GM12878 (cell line): ENCODE measurements at regions not wholly inside any gene's neighbourhood (a gene's known extent, or its start where the extent isn't known, plus 50 kb on each side); places are given as distances from the start of the nearest gene placed in this dataset.

Experiments used
- ATAC-seq: fragments of 200-7000 bp; cut with Tn5 transposase; 3 replicates; pipeline ENCODE4 v1.9.1; 2020; ENCODE audit warnings: mild to moderate bottlenecking, moderate library complexity
- BruUV-seq: library from RNA; stranded (reverse); fragments of 400-500 nt; replicated peaks from 2 replicates; lab custom pipeline; 2021; lab: Mats Ljungman, UMichigan
- CTCF ChIA-PET: fragments of 300-600 bp; sonication (Branson Sonifier 250); formaldehyde crosslinking; extraction: SDS; loops from one replicate; lab custom pipeline; 2021; ENCODE audit warnings: inconsistent platforms; lab: Yijun Ruan, JAX
- POLR2A ChIA-PET: fragments of 350-600 bp; formaldehyde crosslinking; extraction: SDS; loops from one replicate; lab custom pipeline; 2021; ENCODE audit warnings: inconsistent platforms; lab: Charles Lee
- RAD21 ChIA-PET: fragments of 300-600 bp; sonication (Branson Sonifier 250); formaldehyde crosslinking; loops from one replicate; lab custom pipeline; 2023; ENCODE audit warnings: antibody characterized with exemption; ENCODE audit not compliant: unreplicated experiment; lab: Charles Lee
- SMC1A ChIA-PET: fragments of 300-600 bp; sonication (Branson Sonifier 250); formaldehyde crosslinking; loops from one replicate; lab custom pipeline; 2023; ENCODE audit not compliant: unreplicated experiment, uncharacterized antibody; lab: Charles Lee
- DNase-seq: peaks from one replicate; pipeline ENCODE4 v3.0.0-alpha.2; 2011; ENCODE audit warnings: low read depth, low spot score
- FAIRE-seq: peaks from 3 replicates; lab custom pipeline; 2011; peaks lifted over from hg19 to GRCh38; lab: Jason Lieb, UNC
- H2AFZ ChIP-seq: 2 replicates; pipeline ENCODE4 v1.6.0; 2011; ENCODE audit warnings: low read depth, low read length, control low read depth; ENCODE audit not compliant: control insufficient read depth
- H3K27ac ChIP-seq: 2 replicates; pipeline ENCODE4 v1.5.1; 2011; ENCODE audit warnings: control low read depth; ENCODE audit not compliant: control insufficient read depth, insufficient read depth
- H3K27me3 ChIP-seq, 2 experiments: replicated peaks in 1 of 2; 2 replicates each; pipeline versions ENCODE4 v1.6.0 to v1.6.1; 2011; ENCODE audit warnings: low read length in 1 of 2; ENCODE audit not compliant: control insufficient read depth in 2 of 2, insufficient read depth in 2 of 2
- H3K36me3 ChIP-seq, 2 experiments: 2 replicates each; pipeline ENCODE4 v1.5.1; 2011; ENCODE audit warnings: low read length in 1 of 2; ENCODE audit not compliant: control insufficient read depth in 2 of 2, insufficient read depth in 2 of 2
- H3K4me1 ChIP-seq: 2 replicates; pipeline ENCODE4 v1.6.1; 2011; ENCODE audit warnings: mild to moderate bottlenecking, low read length, moderate library complexity, mixed read lengths; ENCODE audit not compliant: control insufficient read depth, insufficient read depth
- H3K4me2 ChIP-seq: 2 replicates; pipeline ENCODE4 v1.6.0; 2011; ENCODE audit warnings: control low read depth; ENCODE audit not compliant: control insufficient read depth, insufficient read depth
- H3K4me3 ChIP-seq: fragments of 200-600 bp; sonication (generic); 2 replicates; pipeline ENCODE4 v1.5.1; 2016
- H3K79me2 ChIP-seq: 2 replicates; pipeline ENCODE4 v1.6.0; 2011; ENCODE audit warnings: low read length; ENCODE audit not compliant: control insufficient read depth, insufficient read depth
- H3K9ac ChIP-seq: 2 replicates; pipeline ENCODE4 v1.8.0; 2011; ENCODE audit warnings: low read length, control low read depth, mixed read lengths; ENCODE audit not compliant: control insufficient read depth, insufficient read depth
- H3K9me3 ChIP-seq: replicated peaks from 3 replicates; pipeline ENCODE4 v1.5.1; 2011; ENCODE audit warnings: mild to moderate bottlenecking, low read length; ENCODE audit not compliant: control insufficient read depth, insufficient read depth
- H4K20me1 ChIP-seq: 2 replicates; pipeline ENCODE4 v1.6.0; 2011; ENCODE audit not compliant: control insufficient read depth, insufficient read depth
- BACH1 ChIP-seq: fragments of 450-650 bp; IDR thresholded peaks from 2 replicates; pipeline ENCODE4 v1.6.1; 2017; ENCODE audit warnings: mild to moderate bottlenecking, borderline replicate concordance
- CBX5 ChIP-seq: sonication (generic); IDR thresholded peaks from 2 replicates; pipeline ENCODE4 v1.6.1; 2016; ENCODE audit warnings: low read depth, moderate library complexity, mild to moderate bottlenecking, inconsistent platforms
- CREB1 ChIP-seq: IDR thresholded peaks from 2 replicates; pipeline ENCODE4 v1.6.1; 2012; ENCODE audit warnings: low read depth, mild to moderate bottlenecking, inconsistent platforms
- FOS ChIP-seq: IDR thresholded peaks from 3 replicates; pipeline ENCODE4 v1.6.1; 2011; ENCODE audit warnings: borderline replicate concordance; ENCODE audit not compliant: insufficient read length; ENCODE audit errors: extremely low read depth
- KDM1A ChIP-seq: fragments of 200-600 bp; sonication (generic); IDR thresholded peaks from 2 replicates; pipeline ENCODE4 v1.6.1; 2016; ENCODE audit warnings: borderline replicate concordance
- MTA3 ChIP-seq: IDR thresholded peaks from 2 replicates; pipeline ENCODE4 v1.6.1; 2012; ENCODE audit warnings: low read length, inconsistent platforms, borderline replicate concordance
- RAD21 ChIP-seq: IDR thresholded peaks from 2 replicates; pipeline ENCODE4 v1.6.1; 2011; ENCODE audit warnings: mild to moderate bottlenecking, low read depth, low read length, moderate library complexity; ENCODE audit not compliant: insufficient read depth
- RAD51 ChIP-seq: fragments of 450-650 bp; IDR thresholded peaks from 2 replicates; pipeline ENCODE4 v1.6.1; 2016; ENCODE audit warnings: moderate library complexity, mild to moderate bottlenecking, inconsistent platforms
- WRNIP1 ChIP-seq: IDR thresholded peaks from 2 replicates; pipeline ENCODE4 v1.6.1; 2011; ENCODE audit warnings: low read depth, low read length, improper control_type of control experiment, borderline replicate concordance
- WGBS: methylation state at CpG from one replicate; pipeline ENCODE4 v1.1.6; 2016; ENCODE audit warnings: low lambda C conversion rate; ENCODE audit not compliant: insufficient replicate concordance, insufficient coverage; ENCODE audit errors: missing lambda C conversion rate; 5-methylcytosine and 5-hydroxymethylcytosine counted together
- in situ Hi-C: fragments of 300-500 bp; cut with MboI; formaldehyde crosslinking; loops from 9 replicates; pipeline ENCODE4 v1.14.3; 2018; ENCODE audit warnings: mixed read lengths
- intact Hi-C: fragments of 100-400 bp; cut with micrococcal nuclease; formaldehyde crosslinking; loops from one replicate; pipeline ENCODE4 v1.14.2; 2022; ENCODE audit not compliant: unreplicated experiment
- TF ChIP-seq, protein P1 (sequence below): IDR thresholded peaks from 2 replicates; pipeline ENCODE4 v1.6.1; 2012; ENCODE audit warnings: low read depth, low read length, improper control_type of control experiment

DNA sequence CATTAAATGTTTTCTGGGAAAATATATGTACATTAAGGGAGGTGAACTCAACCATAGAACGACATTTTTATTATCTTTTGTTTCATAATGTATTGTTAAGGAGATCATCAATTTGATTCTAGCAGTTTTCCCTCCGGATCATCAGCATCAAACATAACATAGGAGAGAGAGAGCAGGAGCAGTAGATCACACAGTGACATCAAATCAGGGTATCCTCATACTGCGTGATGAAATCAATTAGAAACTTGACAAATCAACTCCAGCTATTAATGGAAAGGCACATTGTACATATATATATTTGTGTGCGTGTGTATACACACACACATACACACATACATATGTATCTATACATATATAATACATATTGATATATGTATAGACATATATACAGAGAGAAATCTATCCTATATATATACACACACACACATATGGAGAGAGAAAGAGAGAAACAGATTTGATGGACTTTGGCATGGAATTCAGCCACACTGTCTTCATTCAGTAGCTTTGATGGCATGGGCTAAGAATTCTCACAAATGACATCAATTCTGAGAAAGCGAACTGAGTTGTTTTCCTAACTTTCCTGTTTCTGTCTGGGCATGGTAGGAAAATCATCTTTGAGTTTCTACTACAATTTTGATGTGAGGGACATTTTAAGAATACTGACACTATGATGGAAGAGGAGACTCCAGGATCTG, 1302.8 kb upstream of the SEL1L start (continued):
- no peak for TF ChIP-seq RAD51
- TF ChIP-seq, all 136 proteins: peak for 0

DNA sequence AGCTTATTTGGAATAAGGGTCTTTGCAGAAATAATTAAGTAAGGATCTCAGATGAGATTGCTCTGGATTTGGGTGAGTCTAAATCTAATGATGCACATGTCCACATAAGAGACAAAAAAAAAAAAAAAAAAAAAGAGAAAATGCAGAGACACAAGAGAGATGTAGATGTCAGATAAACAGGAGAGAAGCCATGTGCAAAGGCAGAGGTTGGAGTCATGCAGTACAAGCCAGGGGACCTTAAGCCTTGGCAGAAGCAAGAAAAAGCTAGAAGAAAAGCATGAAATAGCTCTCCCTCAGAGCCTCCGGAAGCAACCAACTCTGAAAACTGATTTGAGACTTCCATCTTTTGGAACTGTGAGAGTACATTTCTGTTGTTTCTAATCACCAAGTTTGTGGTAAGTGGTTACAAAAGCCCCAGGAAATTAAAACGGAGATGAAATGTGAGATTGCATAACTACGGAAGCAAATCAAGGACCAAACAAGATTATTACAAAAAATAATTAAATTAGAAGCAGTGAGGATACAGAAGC, 1304.0 kb upstream of the SEL1L start:
- no peak overlapping the region for H3K27ac ChIP-seq
- no peak overlapping the region for H3K4me3 ChIP-seq
- ATAC-seq (no peak), DNase-seq (no peak), FAIRE-seq (no peak)
- ChIA-PET POLR2A (no interaction called here), RAD21 (interaction anchor here (0.7 kb wide), 1 partner anchor 225 kb away, joined by 3 read pairs; no protein-coding TSS in a partner anchor), SMC1A (interaction anchor here (1.2 kb wide), 1 partner anchor 93 kb away, joined by 3 read pairs; no protein-coding TSS in a partner anchor), CTCF (interaction anchor here (0.9 kb wide), 1 partner anchor 16 kb away, joined by 4 read pairs; no protein-coding TSS in a partner anchor)
- 52% methylated on average over 3 of the region's 3 CpGs for WGBS
- intact Hi-C loops (no loop called here), in situ Hi-C loops (no loop called here)
- no peaks in the 10 kb centered on the region for H3K36me3 ChIP-seq
- H4K20me1 ChIP-seq = no peaks in the 10 kb centered on the region
- H3K9ac ChIP-seq = no peak overlapping the region
- no peak overlapping the region for H3K4me2 ChIP-seq
- no peaks in the 10 kb centered on the region for H3K9me3 ChIP-seq
- no peaks in the 10 kb centered on the region for H3K4me1 ChIP-seq
- BruUV-seq = no TSS peak
- H2AFZ ChIP-seq = no peak overlapping the region
- H3K27me3 ChIP-seq = no peaks in the 10 kb centered on the region
- TF ChIP-seq FOS = no peak
- TF ChIP-seq WRNIP1 = no peak
- no peak for TF ChIP-seq MTA3
- TF ChIP-seq, protein P1, sequence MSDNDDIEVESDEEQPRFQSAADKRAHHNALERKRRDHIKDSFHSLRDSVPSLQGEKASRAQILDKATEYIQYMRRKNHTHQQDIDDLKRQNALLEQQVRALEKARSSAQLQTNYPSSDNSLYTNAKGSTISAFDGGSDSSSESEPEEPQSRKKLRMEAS = no peak
- no peak for TF ChIP-seq BACH1
- no peak for TF ChIP-seq CREB1
- TF ChIP-seq RAD21 = no peak
- no peak for TF ChIP-seq KDM1A
- TF ChIP-seq CBX5 = no peak
- TF ChIP-seq, all 136 proteins: peak for 0
- H3K79me2 ChIP-seq = no peaks in the 10 kb centered on the region
